ENCODE measurements at regions not wholly inside any gene's neighbourhood (a gene's known extent, or its start where the extent isn't known, plus 50 kb on each side); places are given as distances from the start of the nearest gene placed in this dataset.
"Not testable (repeated sequence)": the region's sequence is repeated elsewhere in the genome, so short reads cannot be mapped to it uniquely, and the experiment has no call there.

DNA sequence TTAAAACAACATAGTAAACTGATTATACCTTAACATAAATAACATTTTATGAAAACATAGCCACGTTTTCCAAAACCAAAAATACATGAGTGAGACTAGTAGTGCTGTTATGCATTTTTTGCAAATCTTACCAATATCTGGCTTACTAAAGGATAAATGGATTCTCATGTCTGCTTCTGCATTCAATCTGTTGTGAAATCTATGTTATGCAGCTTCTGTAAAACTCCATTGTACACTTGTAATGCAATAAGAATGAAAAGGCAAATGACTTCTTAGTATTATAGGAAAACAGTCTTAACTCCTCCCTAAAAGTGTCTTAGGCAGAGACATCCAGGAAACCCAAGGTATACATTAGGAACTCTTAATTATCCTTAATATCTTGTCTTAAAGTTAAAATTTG lies 330.9 kb upstream of the THBS1 start:
- Histone ChIP-seq H3K36me3 (ENCODE audit: insufficient read depth, low read length) (no peaks in the 10 kb centered on the region), H3K4me1 (ENCODE audit: insufficient read depth, low read length) (no peaks in the 10 kb centered on the region), H3K27ac (ENCODE audit: low read depth, low read length) (no peak overlapping the region), H3K9me3 (ENCODE audit: low read length) (no peaks in the 10 kb centered on the region), H3K4me3 (ENCODE audit: low read depth in 1 of 2, low read length in 2 of 2) (no peak overlapping the region), H3K9ac (ENCODE audit: low read length) (no peak overlapping the region), H3K27me3 (ENCODE audit: control insufficient read depth in 1 of 2, insufficient read depth in 2 of 2, low read length in 2 of 2) (no peaks in the 10 kb centered on the region)

GRCh38 chr15:39250460-39251186 lies 330.3 kb upstream of the THBS1 start:
- Histone ChIP-seq H3K4me1 (ENCODE audit: insufficient read depth, low read length) (no peaks in the 10 kb centered on the region), H3K27me3 (ENCODE audit: control insufficient read depth in 1 of 2, insufficient read depth in 2 of 2, low read length in 2 of 2) (no peaks in the 10 kb centered on the region), H3K27ac (ENCODE audit: low read depth, low read length) (no peak overlapping the region), H3K9me3 (ENCODE audit: low read length) (no peaks in the 10 kb centered on the region), H3K36me3 (ENCODE audit: insufficient read depth, low read length) (no peaks in the 10 kb centered on the region), H3K9ac (ENCODE audit: low read length) (no peak overlapping the region), H3K4me3 (ENCODE audit: low read depth in 1 of 2, low read length in 2 of 2) (no peak overlapping the region)

DNA sequence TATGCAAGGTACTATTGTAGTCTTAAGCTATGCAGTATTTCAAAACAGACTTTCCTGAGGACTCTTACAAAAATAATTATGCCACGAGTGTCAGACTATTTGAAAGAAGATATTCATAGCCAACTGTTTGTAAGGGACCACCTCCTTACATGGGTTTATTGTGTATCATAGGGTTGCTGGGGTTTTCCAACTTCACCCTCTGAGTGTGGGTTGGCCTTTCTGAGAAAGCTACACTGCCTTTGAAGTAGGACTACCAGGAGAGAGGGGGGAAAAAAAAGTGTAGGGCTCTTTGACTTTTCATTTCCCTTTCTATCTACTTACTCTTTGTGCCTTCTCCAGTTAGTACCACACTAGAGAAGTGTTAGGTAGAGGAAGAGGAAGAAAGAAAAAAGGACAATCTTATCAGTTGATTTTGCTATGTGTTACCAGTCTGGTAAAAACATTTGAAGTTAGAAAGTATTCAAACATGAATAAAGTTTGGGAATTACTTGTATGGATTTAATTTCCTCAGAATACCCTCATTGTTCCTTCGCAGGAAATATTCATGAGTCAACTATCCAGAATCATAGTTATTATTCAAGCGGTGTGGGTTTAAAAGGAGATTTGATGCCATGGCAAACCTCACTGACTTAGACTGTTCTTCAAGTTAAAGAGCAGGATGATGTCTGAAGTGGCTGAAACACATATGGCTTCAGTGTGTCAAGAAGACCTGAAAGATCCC lies 329.3 kb upstream of the THBS1 start:
- H3K4me3 ChIP-seq (ENCODE audit: low read depth in 1 of 2, low read length in 2 of 2) = no peak overlapping the region
- no peaks in the 10 kb centered on the region for H3K4me1 ChIP-seq (ENCODE audit: insufficient read depth, low read length)
- no peaks in the 10 kb centered on the region for H3K9me3 ChIP-seq (ENCODE audit: low read length)
- no peaks in the 10 kb centered on the region for H3K27me3 ChIP-seq (ENCODE audit: control insufficient read depth in 1 of 2, insufficient read depth in 2 of 2, low read length in 2 of 2)
- H3K27ac ChIP-seq (ENCODE audit: low read depth, low read length) = no peak overlapping the region
- no peaks in the 10 kb centered on the region for H3K36me3 ChIP-seq (ENCODE audit: insufficient read depth, low read length)
- no peak overlapping the region for H3K9ac ChIP-seq (ENCODE audit: low read length)

GRCh38 chr15:39252134-39252470 lies 328.8 kb upstream of the THBS1 start:
- H3K4me1 ChIP-seq (ENCODE audit: insufficient read depth, low read length) = no peaks in the 10 kb centered on the region
- no peak overlapping the region for H3K9ac ChIP-seq (ENCODE audit: low read length)
- no peaks in the 10 kb centered on the region for H3K36me3 ChIP-seq (ENCODE audit: insufficient read depth, low read length)
- H3K9me3 ChIP-seq (ENCODE audit: low read length) = no peaks in the 10 kb centered on the region
- H3K27me3 ChIP-seq (ENCODE audit: control insufficient read depth in 1 of 2, insufficient read depth in 2 of 2, low read length in 2 of 2) = no peaks in the 10 kb centered on the region
- no peak overlapping the region for H3K27ac ChIP-seq (ENCODE audit: low read depth, low read length)
- no peak overlapping the region for H3K4me3 ChIP-seq (ENCODE audit: low read depth in 1 of 2, low read length in 2 of 2)

- H3K9me3 ChIP-seq (ENCODE audit: low read length) = no peaks in the 10 kb centered on the region
- no peak overlapping the region for H3K4me3 ChIP-seq (ENCODE audit: low read depth in 1 of 2, low read length in 2 of 2)
- no peak overlapping the region for H3K27ac ChIP-seq (ENCODE audit: low read depth, low read length)
- H3K4me1 ChIP-seq (ENCODE audit: insufficient read depth, low read length) = no peaks in the 10 kb centered on the region
- no peaks in the 10 kb centered on the region for H3K36me3 ChIP-seq (ENCODE audit: insufficient read depth, low read length)
- no peak overlapping the region for H3K9ac ChIP-seq (ENCODE audit: low read length)
- H3K27me3 ChIP-seq (ENCODE audit: control insufficient read depth in 1 of 2, insufficient read depth in 2 of 2, low read length in 2 of 2) = no peaks in the 10 kb centered on the region
These were observed 327.3 kb upstream of the THBS1 start for GRCh38 chr15:39253552-39253951.

GRCh38 chr15:39254181-39254580 lies 326.7 kb upstream of the THBS1 start:
- H3K4me1 ChIP-seq (ENCODE audit: insufficient read depth, low read length) = no peaks in the 10 kb centered on the region
- no peak overlapping the region for H3K27ac ChIP-seq (ENCODE audit: low read depth, low read length)
- no peak overlapping the region for H3K9ac ChIP-seq (ENCODE audit: low read length)
- H3K4me3 ChIP-seq (ENCODE audit: low read depth in 1 of 2, low read length in 2 of 2) = no peak overlapping the region
- no peaks in the 10 kb centered on the region for H3K27me3 ChIP-seq (ENCODE audit: control insufficient read depth in 1 of 2, insufficient read depth in 2 of 2, low read length in 2 of 2)
- no peaks in the 10 kb centered on the region for H3K9me3 ChIP-seq (ENCODE audit: low read length)
- no peaks in the 10 kb centered on the region for H3K36me3 ChIP-seq (ENCODE audit: insufficient read depth, low read length)

DNA sequence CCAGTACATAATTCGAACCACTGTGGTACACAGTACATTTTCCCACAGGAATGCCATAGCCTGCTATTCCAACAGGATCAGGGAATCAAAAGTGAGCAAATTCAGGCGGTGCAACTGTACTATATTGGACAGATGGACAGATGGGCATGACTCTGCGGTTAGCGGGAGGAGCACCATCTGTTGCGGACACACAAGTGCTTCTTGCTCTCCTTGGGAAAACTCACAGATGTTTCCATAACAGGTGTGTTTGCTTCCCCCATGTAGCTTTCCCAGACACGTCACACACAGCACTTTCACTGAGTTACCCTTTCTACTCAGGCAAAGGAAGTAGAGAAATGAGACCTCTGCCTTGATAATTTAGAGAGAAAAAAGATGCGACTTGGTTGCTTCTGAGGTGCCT lies 325.1 kb upstream of the THBS1 start:
- Histone ChIP-seq H3K4me1 (ENCODE audit: insufficient read depth, low read length) (no peaks in the 10 kb centered on the region), H3K27ac (ENCODE audit: low read depth, low read length) (no peak overlapping the region), H3K27me3 (ENCODE audit: control insufficient read depth in 1 of 2, insufficient read depth in 2 of 2, low read length in 2 of 2) (no peaks in the 10 kb centered on the region), H3K4me3 (ENCODE audit: low read depth in 1 of 2, low read length in 2 of 2) (no peak overlapping the region), H3K36me3 (ENCODE audit: insufficient read depth, low read length) (no peaks in the 10 kb centered on the region), H3K9me3 (ENCODE audit: low read length) (no peaks in the 10 kb centered on the region), H3K9ac (ENCODE audit: low read length) (no peak overlapping the region)

GRCh38 chr15:39260391-39260790 lies 320.5 kb upstream of the THBS1 start:
- H3K36me3 ChIP-seq (ENCODE audit: insufficient read depth, low read length) = no peaks in the 10 kb centered on the region
- H3K4me3 ChIP-seq (ENCODE audit: low read depth in 1 of 2, low read length in 2 of 2) = no peak overlapping the region
- H3K9ac ChIP-seq (ENCODE audit: low read length) = no peak overlapping the region
- H3K27ac ChIP-seq (ENCODE audit: low read depth, low read length) = no peak overlapping the region
- no peaks in the 10 kb centered on the region for H3K9me3 ChIP-seq (ENCODE audit: low read length)
- H3K27me3 ChIP-seq (ENCODE audit: control insufficient read depth in 1 of 2, insufficient read depth in 2 of 2, low read length in 2 of 2) = no peaks in the 10 kb centered on the region
- H3K4me1 ChIP-seq (ENCODE audit: insufficient read depth, low read length) = no peaks in the 10 kb centered on the region

GRCh38 chr15:39260791-39261190 lies 320.1 kb upstream of the THBS1 start:
- Histone ChIP-seq H3K4me1 (ENCODE audit: insufficient read depth, low read length) (no peaks in the 10 kb centered on the region), H3K4me3 (ENCODE audit: low read depth in 1 of 2, low read length in 2 of 2) (no peak overlapping the region), H3K27ac (ENCODE audit: low read depth, low read length) (no peak overlapping the region), H3K36me3 (ENCODE audit: insufficient read depth, low read length) (no peaks in the 10 kb centered on the region), H3K27me3 (ENCODE audit: control insufficient read depth in 1 of 2, insufficient read depth in 2 of 2, low read length in 2 of 2) (no peaks in the 10 kb centered on the region), H3K9ac (ENCODE audit: low read length) (no peak overlapping the region), H3K9me3 (ENCODE audit: low read length) (no peaks in the 10 kb centered on the region)

GRCh38 chr15:39261397-39262183 lies 319.3 kb upstream of the THBS1 start:
- H3K4me1 ChIP-seq (ENCODE audit: insufficient read depth, low read length); H3K36me3 ChIP-seq (ENCODE audit: insufficient read depth, low read length); H3K9me3 ChIP-seq (ENCODE audit: low read length): not testable (repeated sequence)

GRCh38 chr15:39262995-39263772 lies 317.7 kb upstream of the THBS1 start:
- not testable (repeated sequence) for H3K27ac ChIP-seq (ENCODE audit: low read depth, low read length); H3K36me3 ChIP-seq (ENCODE audit: insufficient read depth, low read length); H3K9me3 ChIP-seq (ENCODE audit: low read length); H3K4me3 ChIP-seq (ENCODE audit: low read depth in 1 of 2, low read length in 2 of 2); H3K9ac ChIP-seq (ENCODE audit: low read length); H3K4me1 ChIP-seq (ENCODE audit: insufficient read depth, low read length); H3K27me3 ChIP-seq (ENCODE audit: control insufficient read depth in 1 of 2, insufficient read depth in 2 of 2, low read length in 2 of 2)

More at GRCh38 chr15:39261397-39262183, 319.3 kb upstream of the THBS1 start:
- not testable (repeated sequence) for H3K27ac ChIP-seq (ENCODE audit: low read depth, low read length); H3K27me3 ChIP-seq (ENCODE audit: control insufficient read depth in 1 of 2, insufficient read depth in 2 of 2, low read length in 2 of 2); H3K9ac ChIP-seq (ENCODE audit: low read length); H3K4me3 ChIP-seq (ENCODE audit: low read depth in 1 of 2, low read length in 2 of 2)
